ENCODE measurements at regions not wholly inside any gene's neighbourhood (a gene's known extent, or its start where the extent isn't known, plus 50 kb on each side); places are given as distances from the start of the nearest gene placed in this dataset.

GRCh38 chr18:60174832-60175231 is 197.7 kb downstream of the MC4R start:
- Histone ChIP-seq H3K4me1 (ENCODE audit: insufficient read depth, low read length) (peaks cover 4% of the 10 kb centered on the region; the same call in 1 of the 2 replicates), H3K27ac (ENCODE audit: low read length) (no peak overlapping the region), H3K79me2 (ENCODE audit: low read length) (no peaks in the 10 kb centered on the region), H3K9me3 (ENCODE audit: low read length) (no peaks in the 10 kb centered on the region), H3K4me2 (ENCODE audit: low read length) (no peak overlapping the region), H3K27me3 (ENCODE audit: low read length) (no peaks in the 10 kb centered on the region), H3K36me3 (ENCODE audit: low read depth, low read length) (no peaks in the 10 kb centered on the region), H3K4me3 (ENCODE audit: low read length) (no peak overlapping the region), H3F3A (ENCODE audit: low read length, unreplicated experiment) (no peaks in the 10 kb centered on the region), H4K20me1 (ENCODE audit: low read length) (no peaks in the 10 kb centered on the region), H2AFZ (ENCODE audit: low read length) (no peak overlapping the region), H3K9me2 (replicated peaks; ENCODE audit: low read length) (no peaks in the 10 kb centered on the region), H3K9ac (ENCODE audit: low read length) (no peak overlapping the region)
- ATAC-seq = no peak
- no peak for TF ChIP-seq EZH2phosphoT487 (IDR thresholded peaks at IDR 0.05; ENCODE audit: borderline replicate concordance, low read length)
- TF ChIP-seq CTCF (conservative IDR thresholded peaks at IDR 0.05; ENCODE audit: low read depth, low read length) = no peak
- TF ChIP-seq EZH2 (IDR thresholded peaks at IDR 0.05; ENCODE audit: low read length, unreplicated experiment) = no peak
- no TSS peak for BruUV-seq (replicated peaks)
- ChIA-PET POLR2A (ENCODE audit: unreplicated experiment) (no interaction called here), CTCF (no interaction called here)
- no peak for DNase-seq
- intact Hi-C loops (cut with micrococcal nuclease) = no loop called here

DNA sequence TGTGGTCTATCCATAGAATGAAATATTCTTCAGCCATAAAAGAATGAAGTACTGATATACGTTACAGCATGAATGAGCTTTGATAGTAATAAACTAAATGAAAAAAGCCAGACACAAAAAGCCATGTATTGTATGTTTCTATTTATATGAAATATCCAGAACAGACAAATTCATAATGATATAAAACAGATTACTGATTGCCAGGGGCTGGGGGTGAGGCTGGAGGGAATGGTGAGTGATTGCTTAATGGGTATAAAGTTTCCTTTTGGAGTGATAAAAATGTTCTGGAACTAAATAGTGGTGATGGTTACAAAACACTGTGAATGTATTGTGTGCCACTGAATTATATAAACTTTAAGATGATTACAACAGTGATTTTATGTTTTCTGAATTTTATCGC is 200.5 kb downstream of the MC4R start:
- intact Hi-C loops (cut with micrococcal nuclease) = no loop called here
- ChIA-PET POLR2A (ENCODE audit: unreplicated experiment) (no interaction called here), CTCF (no interaction called here)
- Histone ChIP-seq H2AFZ (ENCODE audit: low read length) (no peak overlapping the region), H3K36me3 (ENCODE audit: low read depth, low read length) (no peaks in the 10 kb centered on the region), H4K20me1 (ENCODE audit: low read length) (no peaks in the 10 kb centered on the region), H3K4me3 (ENCODE audit: low read length) (no peak overlapping the region), H3K4me1 (ENCODE audit: insufficient read depth, low read length) (peaks cover 4% of the 10 kb centered on the region; the same call in 1 of the 2 replicates), H3K9ac (ENCODE audit: low read length) (no peak overlapping the region), H3K27me3 (ENCODE audit: low read length) (no peaks in the 10 kb centered on the region), H3K4me2 (ENCODE audit: low read length) (no peak overlapping the region), H3K9me2 (replicated peaks; ENCODE audit: low read length) (no peaks in the 10 kb centered on the region), H3K79me2 (ENCODE audit: low read length) (no peaks in the 10 kb centered on the region), H3K9me3 (ENCODE audit: low read length) (no peaks in the 10 kb centered on the region), H3K27ac (ENCODE audit: low read length) (no peak overlapping the region), H3F3A (ENCODE audit: low read length, unreplicated experiment) (no peaks in the 10 kb centered on the region)
- no TSS peak for BruUV-seq (replicated peaks)
- no peak for DNase-seq
- TF ChIP-seq CTCF (conservative IDR thresholded peaks at IDR 0.05; ENCODE audit: low read depth, low read length) (no peak), EZH2 (IDR thresholded peaks at IDR 0.05; ENCODE audit: low read length, unreplicated experiment) (no peak), EZH2phosphoT487 (IDR thresholded peaks at IDR 0.05; ENCODE audit: borderline replicate concordance, low read length) (no peak)
- no peak for ATAC-seq

- H3K9me2 ChIP-seq (replicated peaks; ENCODE audit: low read length) = no peaks in the 10 kb centered on the region
- H3K9me3 ChIP-seq (ENCODE audit: low read length) = no peaks in the 10 kb centered on the region
- H2AFZ ChIP-seq (ENCODE audit: low read length) = no peak overlapping the region
- no peaks in the 10 kb centered on the region for H3F3A ChIP-seq (ENCODE audit: low read length, unreplicated experiment)
- no peak overlapping the region for H3K9ac ChIP-seq (ENCODE audit: low read length)
- DNase-seq (no peak), ATAC-seq (no peak)
- TF ChIP-seq EZH2 (IDR thresholded peaks at IDR 0.05; ENCODE audit: low read length, unreplicated experiment) (no peak), EZH2phosphoT487 (IDR thresholded peaks at IDR 0.05; ENCODE audit: borderline replicate concordance, low read length) (no peak), CTCF (conservative IDR thresholded peaks at IDR 0.05; ENCODE audit: low read depth, low read length) (no peak)
- CTCF ChIA-PET = no interaction called here
- intact Hi-C loops (cut with micrococcal nuclease) = no loop called here
- H3K4me2 ChIP-seq (ENCODE audit: low read length) = no peak overlapping the region
- H3K27me3 ChIP-seq (ENCODE audit: low read length) = no peaks in the 10 kb centered on the region
- no peak overlapping the region for H3K4me3 ChIP-seq (ENCODE audit: low read length)
- no peaks in the 10 kb centered on the region for H3K36me3 ChIP-seq (ENCODE audit: low read depth, low read length)
- no peak overlapping the region for H3K27ac ChIP-seq (ENCODE audit: low read length)
- H4K20me1 ChIP-seq (ENCODE audit: low read length) = no peaks in the 10 kb centered on the region
- no TSS peak for BruUV-seq (replicated peaks)
- POLR2A ChIA-PET (ENCODE audit: unreplicated experiment) = no interaction called here
- no peaks in the 10 kb centered on the region for H3K79me2 ChIP-seq (ENCODE audit: low read length)
- peaks cover 4% of the 10 kb centered on the region; the same call in 1 of the 2 replicates for H3K4me1 ChIP-seq (ENCODE audit: insufficient read depth, low read length)
Measured at GRCh38 chr18:60163622-60164021, 209.0 kb downstream of the MC4R start.
